ENCODE measurements at regions not wholly inside any gene's neighbourhood (a gene's known extent, or its start where the extent isn't known, plus 50 kb on each side); places are given as distances from the start of the nearest gene placed in this dataset.

GRCh38 chr1:73953586-73953985 is 244.4 kb downstream of the LRRIQ3 start:
- 51 to 82% methylated on average over 4 of the region's 4 CpGs for whole genome bisulfite sequencing, 2 donors
- no peak for DNase-seq
- no peak overlapping the region for H3K27ac ChIP-seq
- no peak overlapping the region for H3K4me3 ChIP-seq
- H3K9me3 ChIP-seq = no peaks in the 10 kb centered on the region
- H3K27me3 ChIP-seq = no peaks in the 10 kb centered on the region
- intact Hi-C loops (cut with DNase I) = no loop called here
- no peaks in the 10 kb centered on the region for H3K4me1 ChIP-seq
- no peaks in the 10 kb centered on the region for H3K36me3 ChIP-seq
- TF ChIP-seq POLR2A (IDR thresholded peaks at IDR 0.05) = no peak

DNA sequence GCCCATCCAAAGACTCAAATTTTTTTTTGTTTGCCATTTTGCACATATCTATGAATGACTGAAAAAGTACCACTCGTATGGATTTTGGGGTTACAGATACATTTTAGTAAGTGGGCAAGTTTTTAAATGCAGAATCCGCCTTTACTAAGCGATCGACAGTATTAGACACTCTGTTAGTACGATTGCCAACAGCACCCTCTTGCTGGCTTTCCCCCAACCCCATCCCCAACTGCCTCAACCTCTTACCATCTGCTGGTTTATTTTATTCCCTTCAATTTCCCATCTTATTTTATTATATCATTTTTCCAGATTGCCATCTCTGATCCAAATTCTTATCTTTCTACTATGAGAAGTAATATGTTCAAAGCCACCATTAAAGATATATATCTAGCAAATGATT is 244.8 kb downstream of the LRRIQ3 start:
- Histone ChIP-seq H3K27me3 (no peaks in the 10 kb centered on the region), H3K9me3 (no peaks in the 10 kb centered on the region), H3K27ac (no peak overlapping the region), H3K36me3 (no peaks in the 10 kb centered on the region), H3K4me1 (no peaks in the 10 kb centered on the region), H3K4me3 (no peak overlapping the region)
- intact Hi-C loops (cut with DNase I) = no loop called here
- DNase-seq = no peak
- WGBS, 2 donors = 89 to 94% methylated on average over 5 of the region's 5 CpGs
- no peak for TF ChIP-seq CTCF (IDR thresholded peaks at IDR 0.05)
- no peak for TF ChIP-seq EP300 (IDR thresholded peaks at IDR 0.05)
- no peak for TF ChIP-seq POLR2AphosphoS5 (IDR thresholded peaks at IDR 0.05)

DNA sequence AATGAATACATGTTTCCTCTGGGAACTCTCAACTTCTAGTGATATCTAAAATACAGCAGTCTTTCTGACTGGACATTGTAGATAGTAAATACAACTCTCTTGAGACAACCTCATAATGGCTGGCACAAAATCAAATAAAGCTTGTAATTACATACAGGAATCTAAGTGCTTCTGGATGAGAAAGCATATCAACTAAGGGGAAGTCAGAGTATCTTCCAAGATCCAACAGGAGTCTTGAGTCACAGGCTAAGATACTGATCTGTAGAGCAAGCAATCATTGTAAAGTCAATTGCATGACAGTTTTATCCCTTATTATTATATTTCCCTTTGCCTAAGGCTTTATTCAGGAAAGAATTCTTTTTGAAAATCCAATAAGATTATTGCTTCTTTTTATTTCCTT is 249.9 kb downstream of the LRRIQ3 start:
- no peak for TF ChIP-seq POLR2A (IDR thresholded peaks at IDR 0.05)
- no peak for TF ChIP-seq POLR2AphosphoS5 (IDR thresholded peaks at IDR 0.05)
- TF ChIP-seq CTCF (IDR thresholded peaks at IDR 0.05) = no peak
- TF ChIP-seq EP300 (IDR thresholded peaks at IDR 0.05) = no peak
- DNase-seq = no peak
- Histone ChIP-seq H3K4me1 (no peaks in the 10 kb centered on the region), H3K4me3 (no peak overlapping the region), H3K9me3 (no peaks in the 10 kb centered on the region), H3K27me3 (no peaks in the 10 kb centered on the region), H3K27ac (no peak overlapping the region), H3K36me3 (no peaks in the 10 kb centered on the region)
- intact Hi-C loops (cut with DNase I) = no loop called here

DNA sequence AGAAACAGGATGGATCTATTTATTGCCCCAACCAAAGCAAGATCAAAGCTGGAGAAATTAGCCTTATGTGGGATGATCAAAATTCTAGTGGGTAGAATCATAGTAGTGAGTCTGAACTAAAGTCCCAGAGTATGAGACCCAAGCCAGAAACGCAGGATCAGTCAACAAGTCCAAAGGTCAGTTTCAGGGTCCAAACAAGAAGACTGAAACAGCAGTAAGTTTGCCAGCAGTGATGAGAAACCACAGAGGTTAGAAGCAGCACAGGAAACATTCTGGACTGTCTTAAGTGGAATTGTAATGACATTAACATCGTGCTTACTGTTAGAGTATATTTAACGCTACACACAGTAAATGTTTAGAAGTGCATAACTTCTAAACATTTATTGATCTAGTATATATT is 251.0 kb downstream of the LRRIQ3 start:
- no peak for DNase-seq
- no peak overlapping the region for H3K27ac ChIP-seq
- WGBS, 2 donors = 40 to 69% methylated on average over 3 of the region's 3 CpGs
- H3K4me3 ChIP-seq = no peak overlapping the region
- H3K4me1 ChIP-seq = no peaks in the 10 kb centered on the region
- no peaks in the 10 kb centered on the region for H3K27me3 ChIP-seq
- TF ChIP-seq POLR2AphosphoS5 (IDR thresholded peaks at IDR 0.05) = no peak
- TF ChIP-seq POLR2A (IDR thresholded peaks at IDR 0.05) = no peak
- no peak for TF ChIP-seq CTCF (IDR thresholded peaks at IDR 0.05)
- TF ChIP-seq EP300 (IDR thresholded peaks at IDR 0.05) = no peak
- H3K36me3 ChIP-seq = no peaks in the 10 kb centered on the region
- intact Hi-C loops (cut with DNase I) = no loop called here
- no peaks in the 10 kb centered on the region for H3K9me3 ChIP-seq

GRCh38 chr1:73943270-73943669 is 254.7 kb downstream of the LRRIQ3 start:
- DNase-seq = no peak
- Histone ChIP-seq H3K36me3 (no peaks in the 10 kb centered on the region), H3K27ac (no peak overlapping the region), H3K9me3 (no peaks in the 10 kb centered on the region), H3K27me3 (no peaks in the 10 kb centered on the region), H3K4me1 (no peaks in the 10 kb centered on the region), H3K4me3 (no peak overlapping the region)
- TF ChIP-seq POLR2AphosphoS5 (IDR thresholded peaks at IDR 0.05) (no peak), EP300 (IDR thresholded peaks at IDR 0.05) (no peak), POLR2A (IDR thresholded peaks at IDR 0.05) (no peak), CTCF (IDR thresholded peaks at IDR 0.05) (no peak)
- intact Hi-C loops (cut with DNase I) = no loop called here
- 7 to 27% methylated on average over 1 of the region's 1 CpG for WGBS, 2 donors

All from sigmoid colon (tissue), 6 donors.